CD14-positive monocyte (primary cell): ENCODE measurements at regions not wholly inside any gene's neighbourhood (a gene's known extent, or its start where the extent isn't known, plus 50 kb on each side); places are given as distances from the start of the nearest gene placed in this dataset.

Experiments used
- DNase-seq, 3 donors: peaks; one replicate each; pipeline ENCODE4 v3.0.0-alpha.2; 2011 to 2022
- H2AFZ ChIP-seq: 2 replicates; pipeline ENCODE4 v1.6.0; 2012; ENCODE audit warnings: mild to moderate bottlenecking, low read depth, low read length, inconsistent platforms; ENCODE audit not compliant: insufficient read depth, poor library complexity, severe bottlenecking
- H3K27ac ChIP-seq, 2 donors: 1 replicate in 1 of 2; 2 replicates in 1 of 2; pipeline ENCODE4 v1.5.1; 2012 to 2013; ENCODE audit warnings: low read length in 2 of 2, control low read depth in 1 of 2, inconsistent platforms in 1 of 2, low read depth in 1 of 2, mild to moderate bottlenecking in 1 of 2
- H3K27me3 ChIP-seq, 2 donors: one replicate each; pipeline versions ENCODE4 v1.6.0 to v1.6.1; 2011 to 2013; ENCODE audit warnings: low read length in 2 of 2; ENCODE audit not compliant: control insufficient read depth in 2 of 2, insufficient read depth in 2 of 2
- H3K36me3 ChIP-seq, 2 donors: replicated peaks in 1 of 2; 1 replicate in 1 of 2; 2 replicates in 1 of 2; pipeline versions ENCODE4 v1.5.1 to v1.6.1; 2012 to 2013; ENCODE audit warnings: low read length in 2 of 2, control low read depth in 1 of 2, inconsistent platforms in 1 of 2, mild to moderate bottlenecking in 1 of 2; ENCODE audit not compliant: insufficient read depth in 2 of 2, control insufficient read depth in 1 of 2
- H3K4me1 ChIP-seq, 2 donors: 1 replicate in 1 of 2; 2 replicates in 1 of 2; pipeline versions ENCODE4 v1.5.1 to v1.6.1; 2012 to 2013; ENCODE audit warnings: low read length in 2 of 2, control low read depth in 1 of 2, inconsistent platforms in 1 of 2, mild to moderate bottlenecking in 1 of 2, moderate library complexity in 1 of 2; ENCODE audit not compliant: insufficient read depth in 2 of 2, control insufficient read depth in 1 of 2
- H3K4me2 ChIP-seq: replicated peaks from 2 replicates; pipeline ENCODE3; 2012; ENCODE audit warnings: low read length, moderate library complexity, mild to moderate bottlenecking; ENCODE audit not compliant: poor library complexity, severe bottlenecking; ENCODE audit errors: extremely low read depth
- H3K4me3 ChIP-seq, 3 experiments: fragments of 200-600 bp in 1 of 3; sonication (generic) in 1 of 3; replicated peaks in 1 of 3; 1 replicate in 2 of 3; 2 replicates in 1 of 3; pipeline ENCODE4 v1.5.1; 2011 to 2013; ENCODE audit warnings: low read length in 3 of 3, mild to moderate bottlenecking in 3 of 3, control low read depth in 2 of 3, low read depth in 2 of 3, inconsistent platforms in 1 of 3, moderate library complexity in 1 of 3
- H3K79me2 ChIP-seq: 2 replicates; pipeline ENCODE4 v1.6.0; 2012; ENCODE audit warnings: mild to moderate bottlenecking, control low read depth, inconsistent platforms, low read length, moderate library complexity; ENCODE audit not compliant: insufficient read depth
- H3K9ac ChIP-seq: 2 replicates; pipeline ENCODE4 v1.6.0; 2017; ENCODE audit warnings: low read length, mild to moderate bottlenecking; ENCODE audit not compliant: insufficient read depth, poor library complexity, severe bottlenecking
- H3K9me3 ChIP-seq, 2 donors: replicated peaks in 1 of 2; 1 replicate in 1 of 2; 2 replicates in 1 of 2; pipeline versions ENCODE4 v1.5.1 to v1.6.1; 2012 to 2013; ENCODE audit warnings: low read length in 2 of 2, control low read depth in 1 of 2; ENCODE audit not compliant: control insufficient read depth in 1 of 2, insufficient read depth in 1 of 2
- H4K20me1 ChIP-seq: 2 replicates; pipeline ENCODE4 v1.6.0; 2012; ENCODE audit warnings: mild to moderate bottlenecking, low read length, control low read depth, moderate library complexity; ENCODE audit not compliant: insufficient read depth
- H3K27ac Mint-ChIP-seq, 7 donors: one replicate each; pipeline ENCODE4 v1.8.0; 2020; ENCODE audit warnings: mild to moderate bottlenecking in 7 of 7, mixed read lengths in 7 of 7, moderate library complexity in 6 of 7, inconsistent platforms in 2 of 7
- H3K27me3 Mint-ChIP-seq, 3 donors: one replicate each; pipeline ENCODE4 v1.8.0; 2021 to 2022; ENCODE audit warnings: low read depth in 3 of 3, mild to moderate bottlenecking in 3 of 3, mixed read lengths in 3 of 3, moderate library complexity in 3 of 3, inconsistent platforms in 1 of 3
- H3K36me3 Mint-ChIP-seq, 2 donors: one replicate each; pipeline ENCODE4 v1.8.0; 2020; ENCODE audit warnings: mixed read lengths in 2 of 2, inconsistent platforms in 1 of 2, mild to moderate bottlenecking in 1 of 2
- H3K4me1 Mint-ChIP-seq: one replicate; pipeline ENCODE4 v1.8.0; 2020; ENCODE audit warnings: mild to moderate bottlenecking, mixed read lengths
- H3K4me3 Mint-ChIP-seq, 2 donors: one replicate each; pipeline ENCODE4 v1.8.0; 2020; ENCODE audit warnings: mild to moderate bottlenecking in 2 of 2, mixed read lengths in 2 of 2, moderate library complexity in 1 of 2
- H3K9me3 Mint-ChIP-seq, 7 donors: one replicate each; pipeline ENCODE4 v1.8.0; 2020 to 2022; ENCODE audit warnings: mixed read lengths in 7 of 7, mild to moderate bottlenecking in 6 of 7, moderate library complexity in 6 of 7, inconsistent platforms in 2 of 7
- WGBS: methylation state at CpG from one replicate; pipeline ENCODE4 v1.1.5; 2013; ENCODE audit warnings: missing lambda C conversion rate; ENCODE audit not compliant: insufficient coverage; 5-methylcytosine and 5-hydroxymethylcytosine counted together
- intact Hi-C, 2 donors: fragments of 100-400 bp; cut with micrococcal nuclease; formaldehyde crosslinking; loops; one replicate each; pipeline versions ENCODE4 v1.15.0 to v1.15.1; 2023
- TF ChIP-seq, protein P1 (sequence below): fragments of 200-600 bp; IDR thresholded peaks from one replicate; pipeline ENCODE4 v1.8.0; 2022; ENCODE audit warnings: antibody characterized with exemption, mild to moderate bottlenecking

- H3K4me2 ChIP-seq = no peak overlapping the region
- no peaks in the 10 kb centered on the region for H3K4me1 ChIP-seq
- Mint-ChIP-seq H3K4me3 (no peak overlapping the region), H3K36me3 (no peaks in the 10 kb centered on the region), H3K27ac (no peak overlapping the region), H3K27me3 (peaks cover 0 to 4% (median 2%) of the 10 kb centered on the region in 3 donors), H3K4me1 (no peaks in the 10 kb centered on the region), H3K9me3 (peaks cover 2 to 10% (median 4%) of the 10 kb centered on the region in 7 donors)
- TF ChIP-seq, protein P1, sequence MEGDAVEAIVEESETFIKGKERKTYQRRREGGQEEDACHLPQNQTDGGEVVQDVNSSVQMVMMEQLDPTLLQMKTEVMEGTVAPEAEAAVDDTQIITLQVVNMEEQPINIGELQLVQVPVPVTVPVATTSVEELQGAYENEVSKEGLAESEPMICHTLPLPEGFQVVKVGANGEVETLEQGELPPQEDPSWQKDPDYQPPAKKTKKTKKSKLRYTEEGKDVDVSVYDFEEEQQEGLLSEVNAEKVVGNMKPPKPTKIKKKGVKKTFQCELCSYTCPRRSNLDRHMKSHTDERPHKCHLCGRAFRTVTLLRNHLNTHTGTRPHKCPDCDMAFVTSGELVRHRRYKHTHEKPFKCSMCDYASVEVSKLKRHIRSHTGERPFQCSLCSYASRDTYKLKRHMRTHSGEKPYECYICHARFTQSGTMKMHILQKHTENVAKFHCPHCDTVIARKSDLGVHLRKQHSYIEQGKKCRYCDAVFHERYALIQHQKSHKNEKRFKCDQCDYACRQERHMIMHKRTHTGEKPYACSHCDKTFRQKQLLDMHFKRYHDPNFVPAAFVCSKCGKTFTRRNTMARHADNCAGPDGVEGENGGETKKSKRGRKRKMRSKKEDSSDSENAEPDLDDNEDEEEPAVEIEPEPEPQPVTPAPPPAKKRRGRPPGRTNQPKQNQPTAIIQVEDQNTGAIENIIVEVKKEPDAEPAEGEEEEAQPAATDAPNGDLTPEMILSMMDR = no peak
- H2AFZ ChIP-seq = no peak overlapping the region
- H3K27me3 ChIP-seq = no peaks in the 10 kb centered on the region
- H3K9ac ChIP-seq = no peak overlapping the region
- H3K4me3 ChIP-seq = no peak overlapping the region
- H3K27ac ChIP-seq = no peak overlapping the region
- intact Hi-C loops = no loop called here
- no peak for DNase-seq
- no peaks in the 10 kb centered on the region for H3K79me2 ChIP-seq
- no peaks in the 10 kb centered on the region for H4K20me1 ChIP-seq
- H3K9me3 ChIP-seq = no peaks in the 10 kb centered on the region
- WGBS = no CpG with 5 or more reads among the region's 4 CpGs
- no peaks in the 10 kb centered on the region for H3K36me3 ChIP-seq
Observed at GRCh38 chr15:96246057-96246456, 84.4 kb upstream of the NR2F2 start.

GRCh38 chr15:96247621-96248305, 82.7 kb upstream of the NR2F2 start:
- H3K79me2 ChIP-seq = no peaks in the 10 kb centered on the region
- no peak for DNase-seq
- H3K27me3 Mint-ChIP-seq = peaks cover 0 to 2% (median 2%) of the 10 kb centered on the region in 3 donors
- H3K9me3 ChIP-seq = no peaks in the 10 kb centered on the region
- no peaks in the 10 kb centered on the region for H3K27me3 ChIP-seq
- H3K27ac Mint-ChIP-seq = no peak overlapping the region
- no peaks in the 10 kb centered on the region for H4K20me1 ChIP-seq
- no peak overlapping the region for H3K4me3 Mint-ChIP-seq
- TF ChIP-seq, protein P1 = no peak
- intact Hi-C loops = no loop called here
- no peak overlapping the region for H3K9ac ChIP-seq
- H3K36me3 ChIP-seq = no peaks in the 10 kb centered on the region
- H3K27ac ChIP-seq = no peak overlapping the region
- H3K9me3 Mint-ChIP-seq = peaks cover 2 to 12% (median 6%) of the 10 kb centered on the region in 7 donors
- H3K4me1 ChIP-seq = no peaks in the 10 kb centered on the region
- H3K4me1 Mint-ChIP-seq = no peaks in the 10 kb centered on the region
- H2AFZ ChIP-seq = no peak overlapping the region
- no peaks in the 10 kb centered on the region for H3K36me3 Mint-ChIP-seq
- H3K4me3 ChIP-seq = no peak overlapping the region
- no CpG with 5 or more reads among the region's 2 CpGs for WGBS
- H3K4me2 ChIP-seq = no peak overlapping the region
